Choroid plexus epithelial cell (primary cell): ENCODE measurements at regions not wholly inside any gene's neighbourhood (a gene's known extent, or its start where the extent isn't known, plus 50 kb on each side); places are given as distances from the start of the nearest gene placed in this dataset.

Experiments
- DNase-seq: peaks from one replicate; pipeline ENCODE4 v3.0.0-alpha.2; 2010; ENCODE audit warnings: low read depth
- H3K4me3 ChIP-seq: 2 replicates; pipeline ENCODE4 v1.5.1; 2011; ENCODE audit warnings: low read depth, mild to moderate bottlenecking, control low read depth, low read length, moderate library complexity
- CTCF ChIP-seq: conservative IDR thresholded peaks from 2 replicates; pipeline ENCODE4 v1.5.1; 2011; ENCODE audit warnings: low read depth, mild to moderate bottlenecking, control low read depth, inconsistent platforms, low read length, moderate library complexity

GRCh38 chr12:127275416-127275815, 991.6 kb upstream of the TMEM132C start:
- no peak for TF ChIP-seq CTCF
- no peak for DNase-seq
- no peak overlapping the region for H3K4me3 ChIP-seq

- DNase-seq = no peak
- H3K4me3 ChIP-seq = no peak overlapping the region
- no peak for TF ChIP-seq CTCF
Measured at GRCh38 chr12:127277882-127278281, 989.1 kb upstream of the TMEM132C start.

- no peak for DNase-seq
- no peak for TF ChIP-seq CTCF
- H3K4me3 ChIP-seq = no peak overlapping the region
Measured at GRCh38 chr12:127278351-127278750, 988.6 kb upstream of the TMEM132C start.

- H3K4me3 ChIP-seq = no peak overlapping the region
- DNase-seq = peak; percentile 30
- TF ChIP-seq CTCF = peak; percentile 75
Measured at GRCh38 chr12:127280393-127281275, 986.3 kb upstream of the TMEM132C start.

GRCh38 chr12:127282786-127283565, 984.0 kb upstream of the TMEM132C start:
- TF ChIP-seq CTCF = no peak
- DNase-seq = peak; percentile 12
- no peak overlapping the region for H3K4me3 ChIP-seq

GRCh38 chr12:127284021-127284420, 982.9 kb upstream of the TMEM132C start:
- no peak for TF ChIP-seq CTCF
- DNase-seq = peak; percentile 69

More at GRCh38 chr12:127284021-127284420, 982.9 kb upstream of the TMEM132C start:
- H3K4me3 ChIP-seq = no peak overlapping the region
